Activated B cell treated with CpG ODN at 0.5 μM for 24 hours (primary cell): ENCODE measurements at regions not wholly inside any gene's neighbourhood (a gene's known extent, or its start where the extent isn't known, plus 50 kb on each side); places are given as distances from the start of the nearest gene placed in this dataset.

Experiments
- ATAC-seq: fragments of 200-7000 bp; cut with Tn5 transposase; one replicate; pipeline ENCODE4 v1.10.0; 2021; ENCODE audit warnings: low read depth, mild to moderate bottlenecking, moderate library complexity
- CTCF ChIA-PET: fragments of 350-600 bp; sonication (Branson Sonifier 250); formaldehyde crosslinking; loops from one replicate; lab custom pipeline; 2021; ENCODE audit warnings: antibody characterized with exemption; lab: Charles Lee
- POLR2A ChIA-PET: fragments of 350-600 bp; sonication (Branson Sonifier 250); formaldehyde crosslinking; loops from one replicate; lab custom pipeline; 2021; ENCODE audit warnings: antibody characterized with exemption; lab: Charles Lee
- DNase-seq: peaks from one replicate; pipeline ENCODE4 v3.0.0; 2022
- H3K27ac Mint-ChIP-seq: one replicate; pipeline ENCODE4 v1.8.0; 2020; ENCODE audit warnings: mixed read lengths
- H3K27me3 Mint-ChIP-seq: one replicate; pipeline ENCODE4 v1.8.0; 2021; ENCODE audit warnings: mixed read lengths
- H3K36me3 Mint-ChIP-seq: one replicate; pipeline ENCODE4 v1.8.0; 2021; ENCODE audit warnings: low read depth, mixed read lengths
- H3K4me1 Mint-ChIP-seq: one replicate; pipeline ENCODE4 v1.8.0; 2021; ENCODE audit warnings: mixed read lengths
- H3K4me3 Mint-ChIP-seq: one replicate; pipeline ENCODE4 v1.8.0; 2020; ENCODE audit warnings: mild to moderate bottlenecking, mixed read lengths
- H3K9me3 Mint-ChIP-seq: one replicate; pipeline ENCODE4 v1.8.0; 2020; ENCODE audit warnings: mixed read lengths
- CTCF ChIP-seq: fragments of 200-600 bp; IDR thresholded peaks from one replicate; pipeline ENCODE4 v1.8.0; 2022; ENCODE audit warnings: antibody characterized with exemption, mild to moderate bottlenecking
- intact Hi-C: fragments of 100-400 bp; cut with micrococcal nuclease; formaldehyde crosslinking; loops from one replicate; pipeline ENCODE4 v1.15.1; 2024

DNA sequence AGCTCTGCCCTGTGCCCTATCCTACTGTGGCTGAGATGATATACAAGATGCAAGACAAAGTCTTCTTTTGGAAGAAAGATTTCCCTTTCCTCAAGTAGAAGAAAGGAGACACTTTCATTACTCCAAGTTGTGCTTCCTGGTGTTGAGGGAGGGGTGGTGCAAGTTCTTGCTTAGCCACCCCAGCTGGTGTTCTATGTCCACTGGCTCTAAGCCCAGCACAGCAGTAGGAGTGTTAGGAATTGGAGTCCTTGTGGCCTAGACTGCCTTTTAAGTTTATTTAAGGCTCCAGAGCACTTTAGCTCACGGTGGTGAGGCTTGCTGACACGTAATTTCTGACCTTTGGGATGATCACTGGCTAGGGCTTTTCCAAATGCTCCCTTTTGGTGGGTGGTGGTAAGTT, 109.7 kb downstream of the KIF2B start:
- Mint-ChIP-seq H3K36me3 (no peaks in the 10 kb centered on the region), H3K27me3 (no peaks in the 10 kb centered on the region)
- intact Hi-C loops: no loop called here

GRCh38 chr17:53934931-53935330, 112.2 kb downstream of the KIF2B start:
- POLR2A ChIA-PET: no interaction called here
- no peaks in the 10 kb centered on the region for H3K27me3 Mint-ChIP-seq
- H3K9me3 Mint-ChIP-seq: peaks cover 11% of the 10 kb centered on the region
- DNase-seq: no peak
- no peak for TF ChIP-seq CTCF
- H3K36me3 Mint-ChIP-seq: no peaks in the 10 kb centered on the region
- no peak overlapping the region for H3K27ac Mint-ChIP-seq
- intact Hi-C loops: no loop called here
- CTCF ChIA-PET: no interaction called here
- no peak overlapping the region for H3K4me3 Mint-ChIP-seq
- H3K4me1 Mint-ChIP-seq: no peaks in the 10 kb centered on the region
- no peak for ATAC-seq

More for the DNA sequence above, 109.7 kb downstream of the KIF2B start:
- DNase-seq (no peak), ATAC-seq (no peak)
- H3K4me3 Mint-ChIP-seq: no peak overlapping the region
- CTCF ChIA-PET: no interaction called here
- POLR2A ChIA-PET: no interaction called here
- H3K27ac Mint-ChIP-seq: no peak overlapping the region
- H3K9me3 Mint-ChIP-seq: peaks cover 8% of the 10 kb centered on the region
- no peak for TF ChIP-seq CTCF
- H3K4me1 Mint-ChIP-seq: no peaks in the 10 kb centered on the region

DNA sequence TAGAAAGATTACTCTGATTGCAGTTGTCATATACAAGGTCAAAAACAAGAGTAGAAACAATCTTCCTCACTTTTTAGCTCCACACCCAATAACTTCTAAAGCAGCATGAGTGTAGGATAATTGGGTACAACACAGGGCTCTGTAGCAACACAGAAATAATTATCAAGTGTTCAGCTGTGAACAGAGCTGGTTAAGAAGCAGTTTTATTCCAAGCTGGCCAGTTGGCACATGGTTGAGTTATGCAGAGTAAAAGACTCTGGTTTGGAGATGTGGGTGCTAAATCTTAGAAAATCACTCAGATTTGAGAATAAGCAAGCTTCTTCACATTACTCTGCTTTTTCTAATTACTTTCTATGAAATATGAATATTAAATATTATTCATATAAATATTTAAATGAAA, 118.5 kb downstream of the KIF2B start:
- Mint-ChIP-seq H3K9me3 (peaks cover 13% of the 10 kb centered on the region), H3K27me3 (no peaks in the 10 kb centered on the region), H3K27ac (no peak overlapping the region), H3K4me3 (no peak overlapping the region), H3K4me1 (no peaks in the 10 kb centered on the region), H3K36me3 (no peaks in the 10 kb centered on the region)
- TF ChIP-seq CTCF: no peak
- ChIA-PET POLR2A (no interaction called here), CTCF (no interaction called here)
- no peak for DNase-seq
- intact Hi-C loops: no loop called here
- no peak for ATAC-seq

DNA sequence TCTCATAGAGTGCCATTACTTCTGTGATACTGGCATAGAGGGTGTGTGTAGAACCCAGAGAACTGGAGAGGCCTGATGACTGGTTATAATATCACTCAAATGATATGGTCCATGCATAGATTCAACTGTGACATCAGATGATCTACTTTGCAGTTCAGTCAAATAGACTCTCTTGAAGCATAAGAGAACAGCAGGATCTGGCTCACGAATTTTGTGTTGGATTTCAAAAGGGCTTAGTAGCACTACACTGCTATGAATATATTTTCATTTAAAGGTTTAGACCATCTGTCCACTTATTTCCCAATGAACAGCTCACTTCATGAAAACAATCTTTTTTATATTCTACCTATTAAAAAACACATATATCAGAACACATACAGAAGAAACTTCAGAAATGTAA, 119.7 kb downstream of the KIF2B start:
- ATAC-seq: no peak

GRCh38 chr17:53942898-53943297, 120.2 kb downstream of the KIF2B start:
- Mint-ChIP-seq H3K9me3 (peaks cover 13% of the 10 kb centered on the region), H3K27ac (no peak overlapping the region), H3K4me3 (no peak overlapping the region), H3K36me3 (no peaks in the 10 kb centered on the region), H3K27me3 (no peaks in the 10 kb centered on the region), H3K4me1 (no peaks in the 10 kb centered on the region)
- TF ChIP-seq CTCF: no peak
- no peak for DNase-seq
- no peak for ATAC-seq
- ChIA-PET CTCF (no interaction called here), POLR2A (no interaction called here)
- intact Hi-C loops: no loop called here

More for the DNA sequence above, 119.7 kb downstream of the KIF2B start:
- Mint-ChIP-seq H3K27me3 (no peaks in the 10 kb centered on the region), H3K27ac (no peak overlapping the region), H3K36me3 (no peaks in the 10 kb centered on the region), H3K4me3 (no peak overlapping the region), H3K9me3 (peaks cover 13% of the 10 kb centered on the region), H3K4me1 (no peaks in the 10 kb centered on the region)
- intact Hi-C loops: no loop called here
- TF ChIP-seq CTCF: no peak
- ChIA-PET POLR2A (no interaction called here), CTCF (no interaction called here)
- no peak for DNase-seq
